ENCODE measurements at regions not wholly inside any gene's neighbourhood (a gene's known extent, or its start where the extent isn't known, plus 50 kb on each side); places are given as distances from the start of the nearest gene placed in this dataset.

DNA sequence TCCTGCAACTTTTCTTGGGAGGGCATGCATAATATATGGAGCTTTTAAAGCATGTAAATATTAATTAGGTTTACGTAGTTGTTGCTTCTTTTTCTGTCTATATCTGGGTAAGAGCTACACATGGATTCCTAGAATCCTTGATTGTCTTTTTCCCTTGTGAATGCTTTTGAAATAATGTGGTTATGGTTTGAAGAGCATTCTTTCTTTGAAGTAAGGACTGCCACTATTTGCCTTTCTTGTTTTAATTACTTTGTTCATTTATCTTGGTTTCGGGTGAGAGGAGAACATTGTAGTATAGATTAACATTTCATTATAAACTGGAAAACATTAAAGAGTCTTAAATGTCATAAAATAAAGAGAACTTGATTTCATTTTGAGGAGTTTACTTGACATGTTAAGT lies 674.0 kb downstream of the ZBBX start:
- TF ChIP-seq, protein P1, sequence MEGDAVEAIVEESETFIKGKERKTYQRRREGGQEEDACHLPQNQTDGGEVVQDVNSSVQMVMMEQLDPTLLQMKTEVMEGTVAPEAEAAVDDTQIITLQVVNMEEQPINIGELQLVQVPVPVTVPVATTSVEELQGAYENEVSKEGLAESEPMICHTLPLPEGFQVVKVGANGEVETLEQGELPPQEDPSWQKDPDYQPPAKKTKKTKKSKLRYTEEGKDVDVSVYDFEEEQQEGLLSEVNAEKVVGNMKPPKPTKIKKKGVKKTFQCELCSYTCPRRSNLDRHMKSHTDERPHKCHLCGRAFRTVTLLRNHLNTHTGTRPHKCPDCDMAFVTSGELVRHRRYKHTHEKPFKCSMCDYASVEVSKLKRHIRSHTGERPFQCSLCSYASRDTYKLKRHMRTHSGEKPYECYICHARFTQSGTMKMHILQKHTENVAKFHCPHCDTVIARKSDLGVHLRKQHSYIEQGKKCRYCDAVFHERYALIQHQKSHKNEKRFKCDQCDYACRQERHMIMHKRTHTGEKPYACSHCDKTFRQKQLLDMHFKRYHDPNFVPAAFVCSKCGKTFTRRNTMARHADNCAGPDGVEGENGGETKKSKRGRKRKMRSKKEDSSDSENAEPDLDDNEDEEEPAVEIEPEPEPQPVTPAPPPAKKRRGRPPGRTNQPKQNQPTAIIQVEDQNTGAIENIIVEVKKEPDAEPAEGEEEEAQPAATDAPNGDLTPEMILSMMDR (IDR thresholded peaks at IDR 0.05; ENCODE audit: low read depth, low read length, poor library complexity, severe bottlenecking) = no peak
- no peak for TF ChIP-seq EZH2phosphoT487 (IDR thresholded peaks at IDR 0.05; ENCODE audit: borderline replicate concordance, low read length)
